ENCODE measurements at regions not wholly inside any gene's neighbourhood (a gene's known extent, or its start where the extent isn't known, plus 50 kb on each side); places are given as distances from the start of the nearest gene placed in this dataset.

DNA sequence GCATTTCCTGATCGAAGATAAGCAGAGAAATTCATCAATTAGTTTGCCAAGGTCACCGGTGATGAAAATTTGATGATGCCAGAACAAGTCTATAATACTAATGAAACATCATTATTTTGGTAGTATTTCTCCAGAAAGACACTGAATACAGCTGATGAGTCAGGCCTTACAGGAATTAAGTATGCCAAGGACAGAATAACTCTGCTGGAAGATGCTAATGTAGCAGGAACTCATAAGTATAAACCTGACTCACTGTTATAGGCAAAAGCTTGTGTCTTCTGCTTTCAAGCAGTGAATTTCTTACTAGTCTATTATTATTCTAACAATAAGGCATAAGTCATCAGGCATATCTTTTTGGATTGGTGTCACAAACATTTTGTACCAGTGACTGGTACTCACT, 1825.1 kb upstream of the IGFBP7 start:
- no peak for DNase-seq (ENCODE audit: low spot score)
- no peak for ATAC-seq
- intact Hi-C loops (cut with DNase I) = no loop called here

DNA sequence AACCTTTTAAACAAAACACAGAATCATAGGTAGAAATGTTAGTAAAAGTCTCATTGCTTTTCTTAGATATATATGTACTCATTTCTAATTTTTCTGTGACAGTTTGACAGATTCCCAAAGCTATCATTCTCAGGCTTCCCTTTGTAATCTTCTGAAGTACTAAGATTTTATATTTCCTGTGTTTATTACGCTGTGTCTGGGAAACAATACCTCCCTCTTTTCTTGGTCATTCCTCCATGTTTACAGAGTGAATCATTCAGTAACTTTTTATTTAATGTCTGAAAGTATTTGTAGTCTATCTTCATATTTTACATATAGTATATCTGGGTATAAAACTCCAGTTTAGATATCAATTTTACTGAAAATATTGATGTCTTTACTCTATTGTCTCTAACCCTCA, 1826.3 kb upstream of the IGFBP7 start:
- DNase-seq (ENCODE audit: low spot score) = no peak
- ATAC-seq = no peak
- intact Hi-C loops (cut with DNase I) = no loop called here

DNA sequence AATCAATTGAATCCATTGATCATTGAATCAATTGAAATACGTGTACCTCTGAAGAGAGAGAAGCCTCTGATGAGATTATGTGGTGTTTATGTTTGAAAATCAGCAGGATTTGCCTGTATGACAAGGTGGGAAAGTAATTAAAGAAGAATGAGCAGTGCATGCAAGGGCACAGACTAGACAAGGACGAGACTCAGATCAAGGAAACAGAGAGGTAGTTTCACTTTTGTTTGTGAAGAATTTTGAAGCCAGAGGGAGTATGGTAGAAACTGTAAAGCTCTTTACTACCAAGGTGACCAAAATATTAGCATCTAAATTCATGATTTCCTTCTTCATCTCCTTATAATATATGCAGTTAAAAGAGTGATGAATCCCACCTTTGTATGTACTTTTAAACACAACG, 1830.0 kb upstream of the IGFBP7 start:
- ATAC-seq (no peak), DNase-seq (ENCODE audit: low spot score) (no peak)
- intact Hi-C loops (cut with DNase I) = no loop called here

DNA sequence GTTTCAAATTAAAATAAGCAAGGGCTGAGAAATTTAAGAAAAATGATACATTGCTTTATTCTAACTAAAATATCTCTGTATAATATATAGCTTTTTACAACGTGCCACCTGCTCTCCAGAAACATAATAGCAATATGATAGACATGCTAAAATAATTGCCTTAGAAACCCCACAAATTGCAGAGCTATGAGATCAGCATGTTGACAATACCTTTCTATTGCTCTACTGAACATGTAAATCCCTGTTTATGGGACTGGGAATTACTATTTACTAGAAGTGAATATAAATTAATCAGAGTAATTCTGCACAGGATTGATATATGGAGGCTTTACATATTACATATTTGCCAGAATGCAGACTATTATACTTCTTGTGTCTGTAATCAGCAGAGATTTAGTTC, 1831.1 kb upstream of the IGFBP7 start:
- intact Hi-C loops (cut with DNase I) = no loop called here
- ATAC-seq = no peak
- no peak for DNase-seq (ENCODE audit: low spot score)

DNA sequence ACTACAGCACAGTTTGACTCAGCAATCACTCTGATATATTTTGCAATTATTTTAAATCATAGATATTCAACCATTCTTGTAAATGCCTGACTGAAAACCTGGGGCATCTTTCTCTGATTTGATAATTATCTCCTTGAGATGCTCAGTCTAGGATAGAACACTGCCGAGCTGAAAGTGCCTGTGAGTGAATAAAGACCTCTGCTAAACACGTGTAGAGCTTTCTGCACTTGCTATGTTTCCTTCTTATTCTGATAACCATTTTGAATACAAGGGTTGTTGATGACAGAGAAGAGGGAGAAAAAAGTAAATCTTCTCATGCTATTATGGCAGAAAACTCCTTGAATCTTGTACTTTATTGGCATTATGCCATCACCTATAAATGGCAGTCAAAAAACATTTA, 1843.4 kb upstream of the IGFBP7 start:
- DNase-seq (ENCODE audit: low spot score) (no peak), ATAC-seq (no peak)
- intact Hi-C loops (cut with DNase I) = no loop called here

DNA sequence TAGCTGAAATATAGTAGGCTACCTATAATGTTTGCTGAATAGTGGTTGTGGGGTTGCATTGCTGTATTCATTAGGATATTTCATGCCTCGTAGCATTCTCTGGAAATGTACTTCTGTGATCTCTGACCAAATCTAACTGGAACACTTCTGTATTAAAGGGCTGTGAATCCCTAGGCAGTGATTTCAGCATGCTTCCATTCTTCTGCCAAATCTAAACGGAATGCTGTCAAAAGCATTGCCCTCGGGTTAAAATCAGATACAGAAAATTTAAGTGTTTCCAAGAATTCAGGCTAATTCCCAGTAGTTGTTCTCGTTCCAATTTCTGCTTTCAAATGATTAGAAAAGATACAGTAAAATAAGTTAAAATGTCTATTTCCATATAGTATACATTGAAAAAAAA, 1847.5 kb upstream of the IGFBP7 start:
- DNase-seq (ENCODE audit: low spot score) (no peak), ATAC-seq (no peak)
- intact Hi-C loops (cut with DNase I) = no loop called here

DNA sequence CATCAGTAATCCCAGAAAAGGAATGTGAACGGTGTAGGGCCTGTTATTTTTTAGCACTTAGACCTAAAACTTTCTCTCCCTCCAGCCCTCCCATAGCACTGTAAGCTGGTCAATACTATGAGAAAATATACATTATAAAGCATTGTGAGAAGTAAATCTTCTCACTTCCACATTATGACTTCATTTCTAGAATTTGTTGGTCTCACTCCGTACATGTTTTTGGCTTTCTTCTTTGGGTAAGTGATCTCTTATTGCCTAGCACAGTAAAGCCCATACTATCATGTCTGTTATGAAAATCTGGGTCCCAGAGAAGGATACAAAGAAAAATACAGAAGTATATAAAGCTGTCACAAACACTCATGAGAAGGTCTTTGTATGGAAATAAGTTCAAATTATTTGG, 1851.1 kb upstream of the IGFBP7 start:
- intact Hi-C loops (cut with DNase I) = no loop called here
- no peak for DNase-seq (ENCODE audit: low spot score)
- no peak for ATAC-seq

DNA sequence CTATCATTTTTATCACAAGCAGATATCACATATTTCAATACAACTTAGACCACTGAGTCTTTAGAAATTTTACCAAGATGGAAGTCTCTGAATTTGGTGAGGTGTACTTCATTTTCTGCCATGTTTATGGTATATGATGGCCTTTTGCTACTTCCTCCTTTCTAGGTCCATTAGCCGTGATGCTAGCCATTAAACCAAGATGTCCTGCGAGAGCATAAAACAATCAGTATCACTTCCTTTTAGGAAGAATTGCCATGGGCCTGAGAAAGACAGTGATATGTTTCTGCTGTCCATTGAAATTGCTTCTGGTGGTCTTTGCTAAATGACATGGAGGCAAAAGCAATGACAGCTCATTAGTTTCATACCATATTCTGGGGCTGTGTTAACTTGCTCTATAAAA, 1851.7 kb upstream of the IGFBP7 start:
- no peak for ATAC-seq
- intact Hi-C loops (cut with DNase I) = no loop called here

DNA sequence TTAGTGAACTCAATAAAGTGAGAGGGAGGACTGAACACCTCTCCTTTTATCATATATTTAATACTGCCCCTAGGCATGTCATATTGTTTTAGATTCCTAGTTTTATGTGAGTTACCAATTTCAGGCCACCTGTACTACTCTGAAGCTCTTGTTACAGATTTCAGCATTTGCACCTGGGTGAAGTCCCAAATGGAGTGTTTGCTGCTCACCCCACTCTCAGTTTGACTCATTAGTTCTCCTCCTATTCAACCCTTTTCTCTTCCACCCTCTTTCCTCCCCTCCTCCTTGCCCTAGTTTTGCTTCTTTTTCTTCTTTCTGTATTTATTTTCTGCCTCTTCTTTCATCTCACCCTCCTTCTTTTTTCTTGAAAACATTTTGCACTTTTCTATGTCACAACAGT, 1852.2 kb upstream of the IGFBP7 start:
- DNase-seq (ENCODE audit: low spot score) (no peak), ATAC-seq (no peak)
- intact Hi-C loops (cut with DNase I) = no loop called here

More for the DNA sequence above, 1851.7 kb upstream of the IGFBP7 start:
- no peak for DNase-seq (ENCODE audit: low spot score)

DNA sequence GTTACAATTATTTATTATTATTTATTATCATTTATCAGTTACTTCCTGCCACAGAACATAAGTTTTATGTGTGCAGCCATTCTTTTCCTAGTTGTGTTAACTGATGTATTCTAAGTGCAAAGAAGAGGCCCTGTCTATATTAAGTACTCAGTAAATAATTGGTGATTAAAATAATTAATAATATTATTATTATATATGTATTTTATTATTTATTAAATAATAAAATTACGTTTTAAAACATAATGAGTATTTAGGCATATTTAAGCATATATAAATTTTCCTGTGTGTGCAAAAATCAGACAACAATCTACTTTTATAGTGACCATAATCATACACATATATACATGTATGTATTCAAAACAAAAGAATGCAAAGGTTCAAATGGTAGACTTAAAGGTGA, 1871.6 kb upstream of the IGFBP7 start:
- no peak for DNase-seq (ENCODE audit: low spot score)
- ATAC-seq = no peak
- intact Hi-C loops (cut with DNase I) = no loop called here

DNA sequence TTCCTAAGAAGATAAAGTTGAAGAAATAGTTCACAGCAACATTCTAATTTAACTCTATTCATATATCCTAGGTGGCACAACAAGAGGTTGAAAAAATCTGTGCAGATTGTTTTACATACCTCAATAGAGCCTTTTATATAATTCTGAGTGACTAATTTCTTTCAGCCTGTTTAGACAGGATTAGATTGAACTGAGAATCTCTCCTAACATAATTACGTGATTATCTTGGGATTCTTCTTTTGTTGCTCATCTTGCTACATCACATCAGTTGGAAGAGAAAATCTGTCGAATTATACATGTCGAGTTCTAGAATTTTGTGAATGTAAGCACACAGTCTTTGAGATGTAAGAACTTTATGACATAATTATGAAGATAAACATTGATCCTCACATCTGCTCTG, 1873.7 kb upstream of the IGFBP7 start:
- ATAC-seq = no peak
- intact Hi-C loops (cut with DNase I) = no loop called here
- no peak for DNase-seq (ENCODE audit: low spot score)

DNA sequence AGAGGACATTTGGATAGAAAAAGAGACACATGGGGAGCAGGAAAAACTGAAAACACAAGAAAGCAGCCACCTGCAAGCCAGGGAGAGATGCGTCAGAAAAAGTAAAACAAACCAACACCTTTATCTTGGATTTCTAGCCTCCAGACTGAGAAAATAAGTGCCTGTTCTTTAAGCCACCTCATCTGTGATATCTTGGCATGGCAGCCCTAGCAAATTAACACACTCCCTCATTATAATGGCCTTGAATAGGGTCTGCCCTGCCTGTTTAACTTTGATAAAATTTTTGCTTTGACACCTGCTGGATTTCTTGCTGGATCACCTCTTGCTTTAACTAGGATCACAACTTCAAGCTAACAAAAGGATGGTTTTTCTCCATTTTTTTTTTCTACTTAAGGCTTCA, 1892.0 kb upstream of the IGFBP7 start:
- DNase-seq (ENCODE audit: low spot score) (no peak), ATAC-seq (no peak)
- intact Hi-C loops (cut with DNase I) = no loop called here

DNA sequence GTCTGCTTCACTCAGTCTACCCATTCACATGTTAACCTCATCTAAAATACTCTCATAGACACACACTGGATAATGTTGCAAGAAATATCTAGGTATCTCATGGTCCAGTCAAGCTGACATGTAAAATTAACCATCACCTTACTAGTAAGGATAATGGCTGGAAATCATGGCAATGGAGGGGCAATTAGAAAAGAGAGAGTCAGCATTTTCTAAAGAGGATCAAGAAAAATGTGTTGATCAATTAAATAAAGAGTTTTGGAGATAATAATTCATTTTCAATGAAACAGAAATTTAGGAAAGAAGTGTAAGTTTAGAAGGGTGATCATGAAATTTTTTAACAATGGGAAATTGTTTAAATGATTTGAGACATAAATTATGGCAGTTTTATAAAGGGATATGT, 1914.1 kb upstream of the IGFBP7 start:
- intact Hi-C loops (cut with DNase I) = no loop called here
- no peak for DNase-seq (ENCODE audit: low spot score)
- no peak for ATAC-seq

DNA sequence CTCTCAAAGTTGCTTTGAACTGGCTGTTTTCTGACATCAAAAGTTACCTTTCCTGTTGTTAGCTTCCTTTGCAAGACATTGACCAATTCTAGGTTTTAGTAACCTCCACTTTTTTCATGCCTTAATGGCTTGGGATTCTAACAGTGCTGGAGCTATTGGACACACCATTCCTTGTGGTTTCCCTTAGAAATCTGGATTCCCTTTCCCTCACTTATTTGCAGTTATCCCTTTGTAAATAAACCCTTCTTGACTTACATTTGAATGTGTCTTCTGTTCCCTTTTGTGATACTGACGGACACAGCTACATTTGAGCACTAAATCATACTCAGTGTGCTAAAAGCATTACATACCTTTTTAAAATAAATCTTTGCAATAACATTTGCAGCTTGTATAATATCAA, 1927.6 kb upstream of the IGFBP7 start:
- no peak for DNase-seq (ENCODE audit: low spot score)
- ATAC-seq = no peak
- intact Hi-C loops (cut with DNase I) = no loop called here

DNA sequence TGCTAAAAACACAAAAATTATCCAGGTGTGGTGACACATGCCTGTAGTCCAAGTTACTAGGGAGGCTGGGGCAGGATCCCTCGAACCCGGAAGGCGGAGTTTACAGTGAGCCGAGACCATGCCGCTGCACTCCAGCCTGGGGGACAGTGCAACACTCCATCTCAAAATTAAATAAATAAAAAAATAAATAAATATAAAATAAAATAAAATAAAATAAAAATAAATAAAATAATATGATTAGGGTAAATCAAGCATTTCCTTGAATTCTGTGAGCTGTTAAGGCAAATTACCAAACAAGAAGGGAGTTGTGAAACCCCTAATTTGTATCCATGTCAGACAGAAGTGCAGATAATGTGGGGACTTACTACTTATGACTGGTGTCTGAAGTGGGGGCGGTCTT, 1928.9 kb upstream of the IGFBP7 start:
- intact Hi-C loops (cut with DNase I) = no loop called here
- no peak for ATAC-seq
- DNase-seq (ENCODE audit: low spot score) = no peak

DNA sequence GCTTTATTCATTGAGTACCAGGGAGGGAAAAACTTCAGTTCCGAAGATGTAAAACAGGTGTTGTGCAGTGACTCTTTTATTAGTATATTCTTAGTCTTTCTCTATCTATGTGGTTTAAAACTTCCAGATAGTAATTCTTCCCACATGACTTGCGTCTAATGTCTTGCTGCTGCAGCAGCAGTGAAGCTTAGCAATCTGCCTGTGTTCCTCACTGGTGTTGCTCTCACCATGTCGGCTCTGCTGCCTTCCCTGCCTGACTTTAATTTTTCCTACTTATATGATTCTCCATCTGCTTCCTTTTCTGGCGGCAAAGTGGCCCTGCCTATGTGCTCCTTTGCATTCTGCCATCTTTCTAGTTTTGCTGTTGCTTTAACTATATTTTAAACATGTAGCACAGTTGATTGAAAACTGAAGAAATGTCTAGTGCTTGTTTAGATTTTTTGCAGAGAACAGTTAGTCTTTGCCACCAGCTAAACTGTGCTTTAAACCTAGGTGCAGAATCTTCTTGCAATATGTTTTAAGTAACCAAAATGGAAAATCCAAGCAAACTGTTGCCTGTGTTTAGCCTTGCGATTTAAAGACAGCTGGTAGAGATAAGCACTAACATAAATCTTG, 1934.2 kb upstream of the IGFBP7 start:
- no peak for DNase-seq (ENCODE audit: low spot score)
- intact Hi-C loops (cut with DNase I) = no loop called here
- ATAC-seq = no peak

DNA sequence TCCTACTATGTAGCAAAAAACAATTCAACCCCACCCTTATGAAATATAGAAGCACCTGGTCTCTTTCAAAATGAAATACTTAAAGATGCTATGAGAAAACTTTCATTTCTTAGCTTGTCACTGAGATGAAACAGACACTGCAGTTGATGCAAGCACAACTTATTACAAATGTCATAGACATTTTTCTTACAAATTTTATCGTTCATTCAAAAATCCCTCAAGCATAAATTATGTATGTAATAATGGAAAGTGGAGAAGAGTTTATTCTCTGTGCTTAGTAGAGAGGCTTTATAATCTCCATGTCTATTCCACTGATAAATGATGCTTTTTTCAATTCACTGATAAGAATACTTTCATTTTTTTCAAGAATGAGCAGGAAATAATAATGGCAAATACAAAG, 1943.9 kb upstream of the IGFBP7 start:
- intact Hi-C loops (cut with DNase I) = no loop called here
- DNase-seq (ENCODE audit: low spot score) (no peak), ATAC-seq (no peak)

DNA sequence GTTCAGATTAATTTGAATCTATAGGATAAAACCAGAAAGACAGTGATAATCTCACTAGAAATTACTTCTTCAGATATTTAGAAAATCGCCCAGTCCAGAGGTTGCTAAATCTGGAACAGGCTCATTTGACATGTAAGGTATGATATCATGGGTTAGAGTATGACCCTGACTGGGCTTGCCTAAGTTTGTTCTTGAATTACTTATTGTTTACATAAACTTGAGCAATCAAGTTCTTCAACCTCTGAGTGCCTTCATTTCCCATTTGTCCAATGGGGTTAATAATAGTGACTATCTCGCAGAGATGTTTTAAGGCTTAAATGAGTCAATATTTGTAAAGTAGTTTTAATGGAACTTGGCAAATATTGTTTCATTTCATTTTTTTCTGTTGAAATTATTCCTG, 1947.6 kb upstream of the IGFBP7 start:
- intact Hi-C loops (cut with DNase I) = no loop called here
- no peak for ATAC-seq
- DNase-seq (ENCODE audit: low spot score) = no peak

DNA sequence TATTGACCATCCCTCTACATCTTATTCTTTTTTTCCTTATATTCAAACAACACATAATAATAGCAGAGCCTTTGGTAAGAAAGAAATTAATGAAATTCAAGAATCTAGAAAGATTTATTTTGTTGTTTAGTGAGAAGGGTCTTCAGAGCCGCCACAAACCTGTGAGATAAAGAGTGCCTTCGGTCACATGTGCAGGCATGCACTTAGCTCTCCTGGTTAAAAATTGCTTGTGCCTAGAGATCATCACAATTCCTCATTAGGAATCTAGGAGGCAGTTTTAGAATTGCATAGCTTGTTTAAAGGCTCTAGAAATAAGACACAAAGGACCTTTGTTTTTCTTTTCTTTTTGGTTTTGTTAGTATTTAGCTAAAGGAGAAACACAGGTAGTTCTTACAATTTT, 1948.4 kb upstream of the IGFBP7 start:
- intact Hi-C loops (cut with DNase I) = no loop called here
- DNase-seq (ENCODE audit: low spot score) = no peak
- ATAC-seq = no peak

DNA sequence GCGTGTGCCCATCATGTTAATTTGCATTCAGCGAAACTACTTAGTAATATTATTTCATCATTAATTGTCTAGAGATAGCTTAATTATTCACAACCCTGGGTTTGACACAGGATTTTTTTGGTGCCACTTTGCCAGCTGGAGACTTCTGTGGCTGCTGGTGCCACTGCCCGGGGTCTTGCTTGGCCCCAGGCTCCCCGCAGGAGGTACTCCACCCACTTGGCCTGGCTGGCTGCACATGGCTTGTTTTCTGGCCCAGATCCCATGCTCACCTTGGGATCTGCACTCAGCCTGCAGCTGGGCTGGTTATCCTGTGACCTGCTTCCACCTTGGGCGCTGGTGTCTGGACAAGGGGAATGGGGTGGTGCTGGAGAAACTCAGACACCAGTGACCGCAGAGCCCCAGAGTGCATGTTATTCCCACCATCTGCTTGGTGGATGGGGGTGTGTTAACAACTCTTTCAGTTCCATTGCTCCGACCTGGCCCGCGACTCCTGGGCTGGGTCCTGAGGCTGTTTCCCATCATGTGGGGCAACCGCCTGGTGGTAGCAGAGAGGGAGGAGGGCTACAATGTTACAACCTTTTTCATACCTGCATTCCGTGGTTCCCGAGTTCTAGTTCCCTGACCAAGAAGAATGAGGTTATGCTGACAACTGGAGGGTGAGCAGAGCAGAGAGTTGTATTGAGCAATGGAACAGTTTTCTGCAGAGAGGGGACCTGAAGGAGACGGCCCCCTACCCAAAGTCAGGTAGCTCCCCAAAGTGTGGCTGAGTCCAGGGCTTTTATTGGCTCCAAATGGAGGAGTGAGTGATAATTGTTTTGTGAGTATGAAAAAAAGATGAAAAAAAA, 1950.0 kb upstream of the IGFBP7 start:
- ATAC-seq = no peak
- intact Hi-C loops (cut with DNase I) = no loop called here
- DNase-seq (ENCODE audit: low spot score) = no peak

DNA sequence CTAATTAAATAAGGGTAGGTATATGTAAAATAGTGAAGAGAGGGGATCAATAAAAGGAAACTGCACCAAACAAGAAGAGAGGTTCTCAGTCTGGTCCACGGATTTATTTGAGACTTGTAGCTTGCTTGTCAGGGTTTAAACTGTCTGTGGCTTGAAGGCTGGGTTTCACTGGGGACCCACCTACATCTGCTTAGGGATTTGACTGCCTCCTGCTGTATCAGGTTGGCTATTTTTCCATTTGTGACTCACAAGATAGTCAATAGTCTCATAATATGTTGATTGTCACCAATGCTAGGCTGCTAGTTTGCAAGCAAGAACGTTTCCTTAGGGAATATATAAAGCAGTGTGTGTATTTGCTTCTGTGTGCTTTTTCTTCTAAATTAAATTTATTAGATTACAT, 1950.7 kb upstream of the IGFBP7 start:
- intact Hi-C loops (cut with DNase I) = no loop called here
- DNase-seq (ENCODE audit: low spot score) (no peak), ATAC-seq (no peak)
